Astrocyte (in vitro differentiated cells and primary cell): ENCODE measurements at regions not wholly inside any gene's neighbourhood (a gene's known extent, or its start where the extent isn't known, plus 50 kb on each side); places are given as distances from the start of the nearest gene placed in this dataset.

Source experiments
- DNase-seq: peaks from one replicate; pipeline ENCODE4 v3.0.0-alpha.2; 2010; ENCODE audit warnings: low read depth
- FAIRE-seq: peaks from 2 replicates; lab custom pipeline; 2011; peaks lifted over from hg19 to GRCh38; lab: Jason Lieb, UNC
- H2AFZ ChIP-seq: 2 replicates; pipeline ENCODE4 v1.6.0; 2012; ENCODE audit warnings: low read depth, low read length, inconsistent platforms
- H3K27ac ChIP-seq: 2 replicates; pipeline ENCODE4 v1.5.1; 2011; ENCODE audit warnings: low read depth, low read length, inconsistent platforms
- H3K27me3 ChIP-seq: 2 replicates; pipeline ENCODE4 v1.6.0; 2011; ENCODE audit warnings: low read length, inconsistent platforms; ENCODE audit not compliant: insufficient read depth
- H3K36me3 ChIP-seq: 2 replicates; pipeline ENCODE4 v1.5.1; 2011; ENCODE audit warnings: low read length, inconsistent platforms; ENCODE audit not compliant: insufficient read depth
- H3K4me1 ChIP-seq: 2 replicates; pipeline ENCODE4 v1.5.1; 2011; ENCODE audit warnings: low read length, inconsistent platforms; ENCODE audit not compliant: insufficient read depth
- H3K4me2 ChIP-seq: 2 replicates; pipeline ENCODE4 v1.6.0; 2012; ENCODE audit warnings: low read length, inconsistent platforms
- H3K4me3 ChIP-seq: 2 replicates; pipeline ENCODE4 v1.5.1; 2011; ENCODE audit warnings: low read depth, mild to moderate bottlenecking, low read length, inconsistent platforms; ENCODE audit not compliant: insufficient read depth
- H3K79me2 ChIP-seq: 2 replicates; pipeline ENCODE4 v1.6.0; 2012; ENCODE audit warnings: mild to moderate bottlenecking, low read length, inconsistent platforms; ENCODE audit not compliant: insufficient read depth
- H3K9ac ChIP-seq: 2 replicates; pipeline ENCODE4 v1.6.0; 2012; ENCODE audit warnings: mild to moderate bottlenecking, low read length, inconsistent platforms
- H3K9me3 ChIP-seq: 2 replicates; pipeline ENCODE4 v1.5.1; 2012; ENCODE audit warnings: low read depth, mild to moderate bottlenecking, low read length, inconsistent platforms; ENCODE audit not compliant: insufficient read depth
- H4K20me1 ChIP-seq: 2 replicates; pipeline ENCODE4 v1.6.0; 2012; ENCODE audit warnings: low read length, inconsistent platforms; ENCODE audit not compliant: insufficient read depth
- H3K27ac Mint-ChIP-seq: one replicate; pipeline ENCODE4 v1.8.0; 2021; ENCODE audit warnings: mild to moderate bottlenecking, mixed read lengths; ENCODE audit not compliant: unreplicated experiment
- H3K27me3 Mint-ChIP-seq: one replicate; pipeline ENCODE4 v1.8.0; 2021; ENCODE audit warnings: low read depth, mixed read lengths; ENCODE audit not compliant: unreplicated experiment
- H3K36me3 Mint-ChIP-seq: one replicate; pipeline ENCODE4 v1.8.0; 2021; ENCODE audit warnings: low read depth, mixed read lengths; ENCODE audit not compliant: unreplicated experiment
- H3K4me1 Mint-ChIP-seq: one replicate; pipeline ENCODE4 v1.8.0; 2021; ENCODE audit warnings: low read depth, mixed read lengths; ENCODE audit not compliant: unreplicated experiment
- H3K4me3 Mint-ChIP-seq: one replicate; pipeline ENCODE4 v1.8.0; 2021; ENCODE audit warnings: mild to moderate bottlenecking, moderate library complexity, mixed read lengths; ENCODE audit not compliant: unreplicated experiment
- H3K9me3 Mint-ChIP-seq: one replicate; pipeline ENCODE4 v1.8.0; 2021; ENCODE audit warnings: mild to moderate bottlenecking, mixed read lengths; ENCODE audit not compliant: unreplicated experiment
- EZH2 ChIP-seq: IDR thresholded peaks from 2 replicates; pipeline ENCODE4 v1.6.1; 2012; ENCODE audit warnings: mild to moderate bottlenecking, low read length, inconsistent platforms; ENCODE audit not compliant: insufficient read depth
- TF ChIP-seq, protein P1 (sequence below): IDR thresholded peaks from 2 replicates; pipeline ENCODE4 v1.5.1; 2011; ENCODE audit warnings: low read depth, mild to moderate bottlenecking, inconsistent platforms, low read length, moderate library complexity; ENCODE audit not compliant: insufficient read depth

DNA sequence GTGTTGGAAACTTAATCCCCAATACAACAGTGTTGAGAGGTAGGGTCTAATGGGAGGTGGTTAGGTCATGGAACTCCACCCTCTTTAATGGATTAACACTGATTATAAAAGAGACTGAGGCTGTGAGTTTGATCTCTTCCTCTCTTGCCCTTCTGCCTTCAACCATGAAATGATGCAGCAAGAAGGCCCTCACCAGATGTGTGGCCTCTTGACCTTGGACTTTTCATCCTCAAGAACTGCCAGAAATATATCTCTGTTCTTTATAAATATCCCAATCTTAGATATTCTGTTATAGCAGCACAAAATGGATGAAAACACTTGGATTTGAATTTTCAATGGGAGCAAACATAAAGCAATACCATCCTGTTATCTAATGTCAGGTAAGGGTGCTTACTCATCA is 67.6 kb downstream of the NMUR2 start:
- no peaks in the 10 kb centered on the region for H3K27me3 ChIP-seq
- Mint-ChIP-seq H3K36me3 (no peaks in the 10 kb centered on the region), H3K27me3 (no peaks in the 10 kb centered on the region), H3K4me3 (no peak overlapping the region), H3K9me3 (no peaks in the 10 kb centered on the region), H3K4me1 (no peaks in the 10 kb centered on the region), H3K27ac (no peak overlapping the region)
- no peak for FAIRE-seq
- peaks cover 3% of the 10 kb centered on the region for H3K9me3 ChIP-seq
- H3K4me2 ChIP-seq = no peak overlapping the region
- no peak for TF ChIP-seq EZH2
- TF ChIP-seq, protein P1, sequence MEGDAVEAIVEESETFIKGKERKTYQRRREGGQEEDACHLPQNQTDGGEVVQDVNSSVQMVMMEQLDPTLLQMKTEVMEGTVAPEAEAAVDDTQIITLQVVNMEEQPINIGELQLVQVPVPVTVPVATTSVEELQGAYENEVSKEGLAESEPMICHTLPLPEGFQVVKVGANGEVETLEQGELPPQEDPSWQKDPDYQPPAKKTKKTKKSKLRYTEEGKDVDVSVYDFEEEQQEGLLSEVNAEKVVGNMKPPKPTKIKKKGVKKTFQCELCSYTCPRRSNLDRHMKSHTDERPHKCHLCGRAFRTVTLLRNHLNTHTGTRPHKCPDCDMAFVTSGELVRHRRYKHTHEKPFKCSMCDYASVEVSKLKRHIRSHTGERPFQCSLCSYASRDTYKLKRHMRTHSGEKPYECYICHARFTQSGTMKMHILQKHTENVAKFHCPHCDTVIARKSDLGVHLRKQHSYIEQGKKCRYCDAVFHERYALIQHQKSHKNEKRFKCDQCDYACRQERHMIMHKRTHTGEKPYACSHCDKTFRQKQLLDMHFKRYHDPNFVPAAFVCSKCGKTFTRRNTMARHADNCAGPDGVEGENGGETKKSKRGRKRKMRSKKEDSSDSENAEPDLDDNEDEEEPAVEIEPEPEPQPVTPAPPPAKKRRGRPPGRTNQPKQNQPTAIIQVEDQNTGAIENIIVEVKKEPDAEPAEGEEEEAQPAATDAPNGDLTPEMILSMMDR = no peak
- H3K27ac ChIP-seq = no peak overlapping the region
- no peaks in the 10 kb centered on the region for H4K20me1 ChIP-seq
- no peak for DNase-seq
- H3K4me1 ChIP-seq = no peaks in the 10 kb centered on the region
- H2AFZ ChIP-seq = no peak overlapping the region
- no peaks in the 10 kb centered on the region for H3K79me2 ChIP-seq
- no peak overlapping the region for H3K9ac ChIP-seq
- no peaks in the 10 kb centered on the region for H3K36me3 ChIP-seq
- H3K4me3 ChIP-seq = no peak overlapping the region

DNA sequence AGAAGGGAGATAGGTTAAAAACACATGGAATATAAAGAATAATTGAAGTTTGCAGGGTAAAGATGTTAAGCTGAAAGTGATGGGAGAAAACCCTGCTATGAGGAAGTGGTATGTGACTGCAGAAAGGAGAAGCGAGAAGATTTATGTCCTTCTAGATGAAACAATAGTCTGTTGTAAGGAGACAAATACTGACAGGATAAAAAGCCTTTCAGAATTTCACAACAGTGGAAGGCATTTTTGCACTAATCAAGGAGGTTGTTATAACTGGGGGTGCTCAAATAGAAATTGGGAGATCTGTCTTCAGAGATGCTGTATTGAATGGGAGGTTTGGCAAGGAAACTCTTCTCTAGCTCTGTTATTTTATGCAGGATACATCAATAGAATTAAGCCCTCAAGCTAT is 69.6 kb downstream of the NMUR2 start:
- H4K20me1 ChIP-seq = no peaks in the 10 kb centered on the region
- no peaks in the 10 kb centered on the region for H3K27me3 ChIP-seq
- DNase-seq = no peak
- H3K79me2 ChIP-seq = no peaks in the 10 kb centered on the region
- FAIRE-seq = no peak
- no peak overlapping the region for H3K9ac ChIP-seq
- TF ChIP-seq EZH2 = no peak
- TF ChIP-seq, protein P1 = no peak
- no peak overlapping the region for H3K27ac ChIP-seq
- H3K4me3 ChIP-seq = no peak overlapping the region
- H2AFZ ChIP-seq = no peak overlapping the region
- H3K4me1 ChIP-seq = no peaks in the 10 kb centered on the region
- Mint-ChIP-seq H3K4me3 (no peak overlapping the region), H3K9me3 (no peaks in the 10 kb centered on the region), H3K27ac (no peak overlapping the region), H3K36me3 (no peaks in the 10 kb centered on the region), H3K4me1 (peaks cover 4% of the 10 kb centered on the region), H3K27me3 (no peaks in the 10 kb centered on the region)
- no peak overlapping the region for H3K4me2 ChIP-seq
- no peaks in the 10 kb centered on the region for H3K36me3 ChIP-seq
- peaks cover 3% of the 10 kb centered on the region for H3K9me3 ChIP-seq

DNA sequence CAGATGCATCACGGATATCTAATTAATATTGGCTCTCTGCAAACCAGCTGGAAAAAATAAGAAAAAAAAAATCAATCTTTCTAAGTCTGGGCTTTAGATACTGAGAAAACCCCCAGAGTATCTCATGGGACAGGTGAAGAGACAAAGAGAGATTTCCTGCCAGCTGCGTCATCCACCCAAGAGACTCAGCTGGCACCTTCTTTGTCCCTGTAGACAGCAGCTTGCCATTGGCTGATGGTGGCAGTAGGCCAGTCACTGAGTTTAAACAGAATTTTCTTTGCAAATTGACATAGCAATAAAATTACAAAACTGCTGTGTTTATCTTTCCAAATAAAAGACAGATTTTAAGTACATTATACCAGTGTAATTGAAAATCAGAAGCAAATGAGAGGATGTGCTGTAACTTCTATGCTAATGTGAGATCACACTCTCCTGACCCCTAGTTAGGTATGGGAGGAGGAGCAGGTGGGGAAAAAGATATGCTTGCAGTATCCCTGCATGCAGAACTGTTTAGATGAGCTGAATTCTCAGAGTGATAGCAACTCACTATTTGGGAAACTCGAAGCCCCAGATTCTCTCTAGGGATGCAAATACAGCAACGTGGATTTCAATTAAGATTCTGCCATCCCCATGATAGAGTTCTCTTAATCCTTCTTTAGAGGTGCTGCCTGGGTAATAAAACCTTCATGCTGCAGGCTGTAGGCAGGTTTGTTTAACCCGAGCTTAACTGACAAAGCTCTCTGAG is 72.2 kb downstream of the NMUR2 start:
- Histone ChIP-seq H2AFZ (no peak overlapping the region), H3K4me3 (no peak overlapping the region), H3K9me3 (peaks cover 3% of the 10 kb centered on the region), H3K27ac (no peak overlapping the region), H3K36me3 (no peaks in the 10 kb centered on the region), H3K79me2 (no peaks in the 10 kb centered on the region), H3K4me2 (no peak overlapping the region), H3K9ac (no peak overlapping the region), H3K27me3 (no peaks in the 10 kb centered on the region), H4K20me1 (no peaks in the 10 kb centered on the region), H3K4me1 (no peaks in the 10 kb centered on the region)
- no peaks in the 10 kb centered on the region for H3K36me3 Mint-ChIP-seq
- FAIRE-seq (no peak), DNase-seq (no peak)
- TF ChIP-seq, protein P1 = no peak
- TF ChIP-seq EZH2 = no peak
- no peaks in the 10 kb centered on the region for H3K27me3 Mint-ChIP-seq
- no peak overlapping the region for H3K27ac Mint-ChIP-seq
- H3K9me3 Mint-ChIP-seq = no peaks in the 10 kb centered on the region
- peaks cover 4% of the 10 kb centered on the region for H3K4me1 Mint-ChIP-seq
- no peak overlapping the region for H3K4me3 Mint-ChIP-seq
